ENCODE measurements at regions not wholly inside any gene's neighbourhood (a gene's known extent, or its start where the extent isn't known, plus 50 kb on each side); places are given as distances from the start of the nearest gene placed in this dataset.

GRCh38 chr1:2927393-2928360 is 93.6 kb upstream of the ACTRT2 start:
- H3K4me3 Mint-ChIP-seq (ENCODE audit: unreplicated experiment): no peak overlapping the region
- DNase-seq (ENCODE audit: low read depth) (no peak), FAIRE-seq (no peak)
- no peak overlapping the region for H2AFZ ChIP-seq (ENCODE audit: low read depth, low read length)
- H3K79me2 ChIP-seq (ENCODE audit: insufficient read depth, low read length): no peaks in the 10 kb centered on the region
- H3K9me3 Mint-ChIP-seq (ENCODE audit: unreplicated experiment): peaks cover 10% of the 10 kb centered on the region
- H3K4me2 ChIP-seq (ENCODE audit: low read length): no peak overlapping the region
- H4K20me1 ChIP-seq (ENCODE audit: insufficient read depth, low read length): no peaks in the 10 kb centered on the region
- H3K4me1 Mint-ChIP-seq (ENCODE audit: low read depth, unreplicated experiment): peaks cover 4% of the 10 kb centered on the region
- no peaks in the 10 kb centered on the region for H3K4me1 ChIP-seq (ENCODE audit: insufficient read depth, low read length)
- H3K36me3 Mint-ChIP-seq (ENCODE audit: low read depth, unreplicated experiment): no peaks in the 10 kb centered on the region
- no peak overlapping the region for H3K9ac ChIP-seq (ENCODE audit: low read length)
- peaks cover 24% of the 10 kb centered on the region for H3K27me3 Mint-ChIP-seq (ENCODE audit: low read depth, unreplicated experiment)
- no peaks in the 10 kb centered on the region for H3K9me3 ChIP-seq (ENCODE audit: insufficient read depth, low read depth, low read length)
- no peak for TF ChIP-seq CTCF (IDR thresholded peaks at IDR 0.05; ENCODE audit: insufficient read depth, low read depth, low read length)
- TF ChIP-seq EZH2 (IDR thresholded peaks at IDR 0.05; ENCODE audit: insufficient read depth, low read length): no peak
- H3K27ac ChIP-seq (ENCODE audit: low read depth, low read length): no peak overlapping the region
- H3K27me3 ChIP-seq (ENCODE audit: insufficient read depth, low read length): no peaks in the 10 kb centered on the region
- no peaks in the 10 kb centered on the region for H3K36me3 ChIP-seq (ENCODE audit: insufficient read depth, low read length)
- H3K27ac Mint-ChIP-seq (ENCODE audit: unreplicated experiment): no peak overlapping the region
- H3K4me3 ChIP-seq (ENCODE audit: insufficient read depth, low read depth, low read length): no peak overlapping the region

- H4K20me1 ChIP-seq (ENCODE audit: insufficient read depth, low read length): no peaks in the 10 kb centered on the region
- H3K9me3 Mint-ChIP-seq (ENCODE audit: unreplicated experiment): peaks cover 8% of the 10 kb centered on the region
- peaks cover 4% of the 10 kb centered on the region for H3K4me1 Mint-ChIP-seq (ENCODE audit: low read depth, unreplicated experiment)
- H3K4me1 ChIP-seq (ENCODE audit: insufficient read depth, low read length): no peaks in the 10 kb centered on the region
- H2AFZ ChIP-seq (ENCODE audit: low read depth, low read length): no peak overlapping the region
- no peak overlapping the region for H3K4me3 ChIP-seq (ENCODE audit: insufficient read depth, low read depth, low read length)
- FAIRE-seq (no peak), DNase-seq (ENCODE audit: low read depth) (no peak)
- H3K9ac ChIP-seq (ENCODE audit: low read length): no peak overlapping the region
- H3K36me3 ChIP-seq (ENCODE audit: insufficient read depth, low read length): no peaks in the 10 kb centered on the region
- H3K9me3 ChIP-seq (ENCODE audit: insufficient read depth, low read depth, low read length): no peaks in the 10 kb centered on the region
- no peak overlapping the region for H3K4me2 ChIP-seq (ENCODE audit: low read length)
- H3K27ac Mint-ChIP-seq (ENCODE audit: unreplicated experiment): no peak overlapping the region
- H3K27me3 ChIP-seq (ENCODE audit: insufficient read depth, low read length): no peaks in the 10 kb centered on the region
- H3K27me3 Mint-ChIP-seq (ENCODE audit: low read depth, unreplicated experiment): peaks cover 24% of the 10 kb centered on the region
- TF ChIP-seq CTCF (IDR thresholded peaks at IDR 0.05; ENCODE audit: insufficient read depth, low read depth, low read length) (no peak), EZH2 (IDR thresholded peaks at IDR 0.05; ENCODE audit: insufficient read depth, low read length) (no peak)
- H3K4me3 Mint-ChIP-seq (ENCODE audit: unreplicated experiment): no peak overlapping the region
- no peaks in the 10 kb centered on the region for H3K36me3 Mint-ChIP-seq (ENCODE audit: low read depth, unreplicated experiment)
- no peaks in the 10 kb centered on the region for H3K79me2 ChIP-seq (ENCODE audit: insufficient read depth, low read length)
- H3K27ac ChIP-seq (ENCODE audit: low read depth, low read length): no peak overlapping the region
Measured at GRCh38 chr1:2928366-2929325, 92.6 kb upstream of the ACTRT2 start.
